LNCAP (cell line): ENCODE measurements at regions not wholly inside any gene's neighbourhood (a gene's known extent, or its start where the extent isn't known, plus 50 kb on each side); places are given as distances from the start of the nearest gene placed in this dataset.

Source experiments
- CTCF ChIP-seq: fragments of 450-650 bp; IDR thresholded peaks from 2 replicates; pipeline ENCODE4 v1.5.1; 2017; ENCODE audit warnings: mild to moderate bottlenecking

GRCh38 chr2:236874866-236875481, 210.7 kb upstream of the COPS8 start:
- TF ChIP-seq CTCF: no peak

GRCh38 chr2:236875906-236876505, 209.7 kb upstream of the COPS8 start:
- no peak for TF ChIP-seq CTCF

GRCh38 chr2:236876642-236877041, 209.0 kb upstream of the COPS8 start:
- TF ChIP-seq CTCF: no peak

GRCh38 chr2:236877972-236878371, 207.7 kb upstream of the COPS8 start:
- no peak for TF ChIP-seq CTCF

GRCh38 chr2:236879416-236879963, 206.2 kb upstream of the COPS8 start:
- no peak for TF ChIP-seq CTCF

- TF ChIP-seq CTCF: no peak
Measured at GRCh38 chr2:236882074-236882473, 203.6 kb upstream of the COPS8 start.

GRCh38 chr2:236882930-236883329, 202.8 kb upstream of the COPS8 start:
- no peak for TF ChIP-seq CTCF
